ENCODE measurements at regions not wholly inside any gene's neighbourhood (a gene's known extent, or its start where the extent isn't known, plus 50 kb on each side); places are given as distances from the start of the nearest gene placed in this dataset.

DNA sequence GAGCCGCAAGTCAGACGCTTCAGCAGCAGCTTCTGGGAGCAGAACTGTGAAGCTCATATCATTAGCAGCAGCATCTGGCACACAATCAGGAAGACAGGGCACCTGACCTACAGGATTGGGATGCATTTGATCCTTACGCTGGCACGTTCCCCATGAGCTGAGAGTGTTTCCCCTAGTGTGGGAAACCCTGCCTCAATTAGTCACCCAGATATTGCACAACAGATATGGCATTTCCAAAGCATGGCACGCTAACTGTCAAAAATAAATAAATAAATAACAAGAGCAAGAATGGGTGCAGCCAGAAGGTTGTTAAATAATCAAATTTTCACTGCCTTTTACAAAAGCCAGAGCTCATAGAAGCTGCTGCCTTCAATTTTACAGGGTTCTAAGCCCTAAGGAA, 189.6 kb upstream of the THBS1 start:
- no peak for DNase-seq (ENCODE audit: low spot score)
- no TSS peak for BruUV-seq (replicated peaks)
- Histone ChIP-seq H3K9me3 (ENCODE audit: low read depth, low read length, poor library complexity, severe bottlenecking) (no peaks in the 10 kb centered on the region), H3K36me3 (ENCODE audit: insufficient read depth, low read length, poor library complexity, severe bottlenecking) (no peaks in the 10 kb centered on the region), H3K4me3 (ENCODE audit: low read depth, low read length, poor library complexity, severe bottlenecking) (no peak overlapping the region), H3K27me3 (replicated peaks; ENCODE audit: insufficient read depth, low read depth, low read length, poor library complexity) (peaks cover 7% of the 10 kb centered on the region), H3K27ac (ENCODE audit: low read depth, low read length, poor library complexity, severe bottlenecking) (no peak overlapping the region), H3K4me1 (ENCODE audit: insufficient read depth, low read length, poor library complexity, severe bottlenecking) (no peaks in the 10 kb centered on the region)
- ChIA-PET CTCF (no interaction called here), POLR2A (ENCODE audit: low non-redundant PET) (no interaction called here)
- TF ChIP-seq EZH2 (IDR thresholded peaks at IDR 0.05; ENCODE audit: borderline replicate concordance, low read depth, low read length, poor library complexity, severe bottlenecking): no peak
- TF ChIP-seq, protein P1, sequence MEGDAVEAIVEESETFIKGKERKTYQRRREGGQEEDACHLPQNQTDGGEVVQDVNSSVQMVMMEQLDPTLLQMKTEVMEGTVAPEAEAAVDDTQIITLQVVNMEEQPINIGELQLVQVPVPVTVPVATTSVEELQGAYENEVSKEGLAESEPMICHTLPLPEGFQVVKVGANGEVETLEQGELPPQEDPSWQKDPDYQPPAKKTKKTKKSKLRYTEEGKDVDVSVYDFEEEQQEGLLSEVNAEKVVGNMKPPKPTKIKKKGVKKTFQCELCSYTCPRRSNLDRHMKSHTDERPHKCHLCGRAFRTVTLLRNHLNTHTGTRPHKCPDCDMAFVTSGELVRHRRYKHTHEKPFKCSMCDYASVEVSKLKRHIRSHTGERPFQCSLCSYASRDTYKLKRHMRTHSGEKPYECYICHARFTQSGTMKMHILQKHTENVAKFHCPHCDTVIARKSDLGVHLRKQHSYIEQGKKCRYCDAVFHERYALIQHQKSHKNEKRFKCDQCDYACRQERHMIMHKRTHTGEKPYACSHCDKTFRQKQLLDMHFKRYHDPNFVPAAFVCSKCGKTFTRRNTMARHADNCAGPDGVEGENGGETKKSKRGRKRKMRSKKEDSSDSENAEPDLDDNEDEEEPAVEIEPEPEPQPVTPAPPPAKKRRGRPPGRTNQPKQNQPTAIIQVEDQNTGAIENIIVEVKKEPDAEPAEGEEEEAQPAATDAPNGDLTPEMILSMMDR (conservative IDR thresholded peaks at IDR 0.05; ENCODE audit: low read depth, low read length): no peak
- intact Hi-C loops (cut with micrococcal nuclease; ENCODE audit: unreplicated experiment): no loop called here

DNA sequence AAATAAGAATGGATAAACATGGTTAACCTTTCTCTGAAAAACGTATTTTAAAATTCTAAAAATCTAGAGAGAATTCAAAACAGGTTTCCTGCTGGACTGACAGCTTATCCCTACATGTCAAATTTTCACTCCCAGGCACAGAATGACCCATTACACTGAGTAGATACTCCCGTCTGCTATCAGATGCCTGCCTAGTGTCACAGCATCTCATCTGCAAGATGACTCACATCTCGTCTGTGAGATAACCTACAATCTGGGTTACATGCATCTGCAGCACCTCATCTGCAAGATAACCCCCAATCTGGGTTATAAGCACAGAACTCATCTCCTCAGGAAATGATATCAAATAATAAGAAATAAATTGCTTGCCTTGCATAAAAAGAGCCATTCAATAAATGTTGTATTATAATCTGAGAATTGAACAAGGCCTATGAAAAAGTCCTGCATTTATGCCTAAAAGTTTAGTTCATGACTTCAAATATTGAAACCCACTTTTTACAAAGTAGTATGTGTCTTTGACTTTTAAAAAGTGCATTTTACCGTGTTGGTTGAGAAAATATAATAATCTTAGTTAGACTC, 188.3 kb upstream of the THBS1 start:
- no TSS peak for BruUV-seq (replicated peaks)
- H3K4me1 ChIP-seq (ENCODE audit: insufficient read depth, low read length, poor library complexity, severe bottlenecking): no peaks in the 10 kb centered on the region
- TF ChIP-seq, protein P1 (conservative IDR thresholded peaks at IDR 0.05; ENCODE audit: low read depth, low read length): no peak
- no peak for TF ChIP-seq EZH2 (IDR thresholded peaks at IDR 0.05; ENCODE audit: borderline replicate concordance, low read depth, low read length, poor library complexity, severe bottlenecking)
- DNase-seq (ENCODE audit: low spot score): no peak
- ChIA-PET POLR2A (ENCODE audit: low non-redundant PET) (no interaction called here), CTCF (no interaction called here)
- H3K9me3 ChIP-seq (ENCODE audit: low read depth, low read length, poor library complexity, severe bottlenecking): no peaks in the 10 kb centered on the region
- intact Hi-C loops (cut with micrococcal nuclease; ENCODE audit: unreplicated experiment): no loop called here
- H3K36me3 ChIP-seq (ENCODE audit: insufficient read depth, low read length, poor library complexity, severe bottlenecking): no peaks in the 10 kb centered on the region
- no peak overlapping the region for H3K27ac ChIP-seq (ENCODE audit: low read depth, low read length, poor library complexity, severe bottlenecking)
- H3K4me3 ChIP-seq (ENCODE audit: low read depth, low read length, poor library complexity, severe bottlenecking): no peak overlapping the region
- H3K27me3 ChIP-seq (replicated peaks; ENCODE audit: insufficient read depth, low read depth, low read length, poor library complexity): peaks cover 7% of the 10 kb centered on the region

DNA sequence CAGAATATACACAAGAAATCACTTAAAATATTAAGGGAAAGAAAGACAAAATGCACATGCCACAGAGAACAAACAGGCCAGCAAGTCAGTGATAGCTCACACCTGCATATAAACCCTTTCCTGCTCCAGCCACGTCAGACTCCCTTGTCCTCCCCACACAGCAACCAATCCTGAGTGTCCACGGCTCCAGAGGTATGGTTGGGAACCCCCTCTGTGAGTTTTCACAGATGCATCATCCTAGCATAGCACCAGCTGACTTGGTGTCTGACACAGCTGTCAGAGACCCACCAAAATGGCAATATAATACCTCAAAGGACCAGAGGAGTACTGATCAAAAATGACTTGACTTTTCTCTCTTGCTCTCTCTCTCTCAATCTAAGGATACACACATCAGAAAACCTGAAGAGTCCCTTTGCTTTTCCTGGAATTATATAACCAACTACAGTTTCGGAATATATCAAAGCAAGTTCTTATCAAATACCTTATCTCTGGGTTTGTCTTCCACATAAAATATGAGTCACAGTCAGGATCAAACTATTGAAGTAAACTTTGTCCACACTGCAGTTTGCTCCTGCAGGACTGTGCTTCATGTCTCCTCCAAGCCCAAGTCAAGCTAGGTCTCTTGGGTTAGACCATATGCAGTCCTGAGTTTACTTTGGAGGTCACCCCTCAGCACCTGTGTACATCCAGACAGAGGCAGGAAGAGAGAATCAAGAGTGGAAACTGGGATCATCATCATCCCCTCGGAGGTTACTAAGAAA, 187.1 kb upstream of the THBS1 start:
- Histone ChIP-seq H3K27ac (ENCODE audit: low read depth, low read length, poor library complexity, severe bottlenecking) (no peak overlapping the region), H3K4me3 (ENCODE audit: low read depth, low read length, poor library complexity, severe bottlenecking) (no peak overlapping the region), H3K9me3 (ENCODE audit: low read depth, low read length, poor library complexity, severe bottlenecking) (no peaks in the 10 kb centered on the region), H3K36me3 (ENCODE audit: insufficient read depth, low read length, poor library complexity, severe bottlenecking) (no peaks in the 10 kb centered on the region), H3K4me1 (ENCODE audit: insufficient read depth, low read length, poor library complexity, severe bottlenecking) (no peaks in the 10 kb centered on the region), H3K27me3 (replicated peaks; ENCODE audit: insufficient read depth, low read depth, low read length, poor library complexity) (peaks cover 7% of the 10 kb centered on the region)
- ChIA-PET CTCF (no interaction called here), POLR2A (ENCODE audit: low non-redundant PET) (no interaction called here)
- intact Hi-C loops (cut with micrococcal nuclease; ENCODE audit: unreplicated experiment): no loop called here
- no peak for DNase-seq (ENCODE audit: low spot score)
- no peak for TF ChIP-seq EZH2 (IDR thresholded peaks at IDR 0.05; ENCODE audit: borderline replicate concordance, low read depth, low read length, poor library complexity, severe bottlenecking)
- TF ChIP-seq, protein P1 (conservative IDR thresholded peaks at IDR 0.05; ENCODE audit: low read depth, low read length): no peak
- no TSS peak for BruUV-seq (replicated peaks)
